Activated CD8-positive, alpha-beta T cell treated with anti-CD3 and anti-CD28 coated beads for 36 hours (primary cell): ENCODE measurements at regions not wholly inside any gene's neighbourhood (a gene's known extent, or its start where the extent isn't known, plus 50 kb on each side); places are given as distances from the start of the nearest gene placed in this dataset.
"Not testable (repeated sequence)": the region's sequence is repeated elsewhere in the genome, so short reads cannot be mapped to it uniquely, and the experiment has no call there.

Experiments used
- ATAC-seq: fragments of 200-7000 bp; cut with Tn5 transposase; one replicate; pipeline ENCODE4 v1.10.0; 2021; ENCODE audit warnings: mild to moderate bottlenecking, moderate library complexity
- CTCF ChIA-PET: fragments of 350-600 bp; sonication (Branson Sonifier 250); formaldehyde crosslinking; loops from one replicate; lab custom pipeline; 2021; ENCODE audit warnings: antibody characterized with exemption; lab: Charles Lee
- POLR2A ChIA-PET: fragments of 350-600 bp; sonication (Branson Sonifier 250); formaldehyde crosslinking; loops from one replicate; lab custom pipeline; 2021; ENCODE audit warnings: antibody characterized with exemption; lab: Charles Lee
- DNase-seq: peaks from one replicate; pipeline ENCODE4 v3.0.0-alpha.2; 2020
- H3K27ac Mint-ChIP-seq: one replicate; pipeline ENCODE4 v1.8.0; 2021; ENCODE audit warnings: mild to moderate bottlenecking, mixed read lengths
- H3K27me3 Mint-ChIP-seq: one replicate; pipeline ENCODE4 v1.8.0; 2021; ENCODE audit warnings: mixed read lengths
- H3K36me3 Mint-ChIP-seq: one replicate; pipeline ENCODE4 v1.8.0; 2021; ENCODE audit warnings: low read depth, mixed read lengths
- H3K4me1 Mint-ChIP-seq: one replicate; pipeline ENCODE4 v1.8.0; 2021; ENCODE audit warnings: low read depth, mixed read lengths
- H3K4me3 Mint-ChIP-seq: one replicate; pipeline ENCODE4 v1.8.0; 2021; ENCODE audit warnings: mild to moderate bottlenecking, moderate library complexity, mixed read lengths
- H3K9me3 Mint-ChIP-seq: one replicate; pipeline ENCODE4 v1.8.0; 2021; ENCODE audit warnings: mixed read lengths
- CTCF ChIP-seq: fragments of 200-600 bp; IDR thresholded peaks from one replicate; pipeline ENCODE4 v1.8.0; 2022; ENCODE audit warnings: antibody characterized with exemption, mild to moderate bottlenecking
- intact Hi-C: fragments of 100-400 bp; cut with micrococcal nuclease; formaldehyde crosslinking; loops from one replicate; pipeline ENCODE4 v1.10.0; 2022

GRCh38 chr4:26206999-26207398 lies 113.8 kb upstream of the RBPJ start:
- TF ChIP-seq CTCF = no peak
- POLR2A ChIA-PET = no interaction called here
- intact Hi-C loops = no loop called here

DNA sequence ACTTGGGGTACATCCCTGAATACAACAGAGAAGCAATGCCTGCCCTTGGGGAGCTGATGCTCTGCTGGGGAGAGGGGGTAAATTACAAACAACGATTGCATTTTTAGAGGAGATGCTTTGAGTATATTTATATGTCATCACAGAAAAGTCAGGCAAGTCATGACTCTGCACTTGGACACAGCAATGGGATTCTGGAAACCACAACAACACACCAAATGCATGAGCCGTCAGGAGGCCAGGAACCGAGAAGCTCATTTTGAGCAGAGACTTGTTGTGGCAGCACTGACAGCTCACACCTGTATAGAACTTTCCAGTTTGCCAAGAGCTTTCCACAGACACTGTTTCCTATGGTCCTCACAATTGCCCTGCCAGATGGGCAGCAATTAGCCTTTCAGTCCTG lies 113.2 kb upstream of the RBPJ start:
- intact Hi-C loops = no loop called here
- H3K9me3 Mint-ChIP-seq = peaks cover 8% of the 10 kb centered on the region
- peaks cover 15% of the 10 kb centered on the region for H3K27me3 Mint-ChIP-seq
- ChIA-PET POLR2A (no interaction called here), CTCF (no interaction called here)
- no peak overlapping the region for H3K27ac Mint-ChIP-seq
- H3K4me1 Mint-ChIP-seq = peaks cover 19% of the 10 kb centered on the region
- DNase-seq = no peak
- ATAC-seq = no peak
- H3K36me3 Mint-ChIP-seq = peaks cover 1% of the 10 kb centered on the region
- TF ChIP-seq CTCF = no peak
- H3K4me3 Mint-ChIP-seq = no peak overlapping the region

More at GRCh38 chr4:26206999-26207398, 113.8 kb upstream of the RBPJ start:
- H3K27ac Mint-ChIP-seq = no peak overlapping the region
- H3K9me3 Mint-ChIP-seq = peaks cover 8% of the 10 kb centered on the region
- H3K27me3 Mint-ChIP-seq = peaks cover 15% of the 10 kb centered on the region
- CTCF ChIA-PET = no interaction called here
- H3K36me3 Mint-ChIP-seq = peaks cover 1% of the 10 kb centered on the region
- ATAC-seq (no peak), DNase-seq (no peak)
- no peak overlapping the region for H3K4me3 Mint-ChIP-seq
- H3K4me1 Mint-ChIP-seq = peaks cover 19% of the 10 kb centered on the region

GRCh38 chr4:26208237-26208994 lies 112.4 kb upstream of the RBPJ start:
- TF ChIP-seq CTCF = no peak
- peaks cover 13% of the 10 kb centered on the region for H3K4me1 Mint-ChIP-seq

GRCh38 chr4:26209378-26209777 lies 111.4 kb upstream of the RBPJ start:
- H3K9me3 Mint-ChIP-seq, ATAC-seq, H3K36me3 Mint-ChIP-seq, H3K4me1 Mint-ChIP-seq, H3K4me3 Mint-ChIP-seq, DNase-seq, CTCF ChIA-PET, H3K27ac Mint-ChIP-seq, POLR2A ChIA-PET, intact Hi-C loops: not testable (repeated sequence)
- peaks cover 23% of the 10 kb centered on the region for H3K27me3 Mint-ChIP-seq

More at GRCh38 chr4:26208237-26208994, 112.4 kb upstream of the RBPJ start:
- Mint-ChIP-seq H3K27me3 (peaks cover 17% of the 10 kb centered on the region), H3K27ac (no peak overlapping the region), H3K9me3 (peaks cover 3% of the 10 kb centered on the region), H3K4me3 (no peak overlapping the region), H3K36me3 (no peaks in the 10 kb centered on the region)
- DNase-seq (no peak), ATAC-seq (no peak)
- intact Hi-C loops = no loop called here
- CTCF ChIA-PET = no interaction called here
- POLR2A ChIA-PET = interaction anchor here (0.6 kb wide), 1 partner anchor 15 kb away, joined by 3 read pairs; no protein-coding TSS in a partner anchor

- ChIA-PET POLR2A (no interaction called here), CTCF (no interaction called here)
- intact Hi-C loops = no loop called here
- DNase-seq (no peak), ATAC-seq (no peak)
- Mint-ChIP-seq H3K4me1 (peaks cover 6% of the 10 kb centered on the region), H3K27me3 (peaks cover 23% of the 10 kb centered on the region), H3K36me3 (no peaks in the 10 kb centered on the region), H3K9me3 (no peaks in the 10 kb centered on the region), H3K27ac (no peak overlapping the region), H3K4me3 (no peak overlapping the region)
- TF ChIP-seq CTCF = no peak
Measured at GRCh38 chr4:26212528-26212927, 108.3 kb upstream of the RBPJ start.
